ENCODE measurements at regions not wholly inside any gene's neighbourhood (a gene's known extent, or its start where the extent isn't known, plus 50 kb on each side); places are given as distances from the start of the nearest gene placed in this dataset.

- TF ChIP-seq ATF3 (IDR thresholded peaks at IDR 0.05) (no peak), EZH2 (IDR thresholded peaks at IDR 0.05) (no peak), MAX (IDR thresholded peaks at IDR 0.05) (no peak), JUND (IDR thresholded peaks at IDR 0.05) (no peak), POLR2AphosphoS5 (IDR thresholded peaks at IDR 0.05; ENCODE audit: low read depth, low read length) (no peak), CTCF (IDR thresholded peaks at IDR 0.05 in 2 of 3, conservative IDR thresholded peaks at IDR 0.05 in 1 of 3; ENCODE audit: borderline replicate concordance in 1 of 3, insufficient read depth in 1 of 3, low read depth in 2 of 3, low read length in 2 of 3) (no peak), SIN3A (IDR thresholded peaks at IDR 0.05; ENCODE audit: low read depth) (no peak)
Measured at GRCh38 chr5:42089705-42090104, 164.6 kb downstream of the FBXO4 start.
